ENCODE measurements at regions not wholly inside any gene's neighbourhood (a gene's known extent, or its start where the extent isn't known, plus 50 kb on each side); places are given as distances from the start of the nearest gene placed in this dataset.
"Not testable (repeated sequence)": the region's sequence is repeated elsewhere in the genome, so short reads cannot be mapped to it uniquely, and the experiment has no call there.

- no peak for DNase-seq
These were observed 1398.1 kb downstream of the BRD1 start for GRCh38 chr22:48429446-48430020.

- no peak for DNase-seq
These were observed 1398.9 kb downstream of the BRD1 start for GRCh38 chr22:48428631-48429371.

- no peak for DNase-seq
These were observed 1399.9 kb downstream of the BRD1 start for GRCh38 chr22:48427731-48428211.

GRCh38 chr22:48426466-48427380, 1401.0 kb downstream of the BRD1 start:
- DNase-seq, result no peak

- DNase-seq, result no peak
These were observed 1402.0 kb downstream of the BRD1 start for GRCh38 chr22:48425641-48426040.

- DNase-seq, result no peak
These were observed 1402.6 kb downstream of the BRD1 start for GRCh38 chr22:48425091-48425506.

GRCh38 chr22:48424661-48425060, 1403.0 kb downstream of the BRD1 start:
- DNase-seq, result no peak

DNA sequence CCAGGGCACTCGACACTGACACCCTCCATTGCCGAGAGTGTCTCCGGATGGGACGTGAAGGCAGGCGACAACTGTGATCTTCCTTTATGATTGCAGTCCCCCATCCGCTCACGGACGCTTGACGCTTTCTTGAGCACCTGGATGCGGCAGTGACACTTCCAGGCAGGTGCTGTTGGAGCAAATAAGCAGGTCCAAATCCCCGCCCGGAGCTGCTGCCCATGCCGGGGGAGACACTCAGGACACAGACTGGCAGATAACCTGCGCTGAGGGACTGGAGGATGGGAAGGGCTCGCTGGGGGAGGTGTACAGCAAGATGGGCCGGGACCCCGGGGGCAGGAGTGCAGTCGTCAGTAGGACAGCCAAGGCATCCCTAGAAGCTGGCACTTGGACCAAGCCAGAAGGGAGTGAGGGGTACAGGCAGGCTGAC, 1403.5 kb downstream of the BRD1 start:
- no peak for DNase-seq

GRCh38 chr22:48423481-48423911, 1404.2 kb downstream of the BRD1 start:
- DNase-seq, result no peak

- no peak for DNase-seq
These were observed 1404.7 kb downstream of the BRD1 start for GRCh38 chr22:48422900-48423480.

- no peak for DNase-seq
These were observed 1408.8 kb downstream of the BRD1 start for GRCh38 chr22:48418831-48419230.

DNA sequence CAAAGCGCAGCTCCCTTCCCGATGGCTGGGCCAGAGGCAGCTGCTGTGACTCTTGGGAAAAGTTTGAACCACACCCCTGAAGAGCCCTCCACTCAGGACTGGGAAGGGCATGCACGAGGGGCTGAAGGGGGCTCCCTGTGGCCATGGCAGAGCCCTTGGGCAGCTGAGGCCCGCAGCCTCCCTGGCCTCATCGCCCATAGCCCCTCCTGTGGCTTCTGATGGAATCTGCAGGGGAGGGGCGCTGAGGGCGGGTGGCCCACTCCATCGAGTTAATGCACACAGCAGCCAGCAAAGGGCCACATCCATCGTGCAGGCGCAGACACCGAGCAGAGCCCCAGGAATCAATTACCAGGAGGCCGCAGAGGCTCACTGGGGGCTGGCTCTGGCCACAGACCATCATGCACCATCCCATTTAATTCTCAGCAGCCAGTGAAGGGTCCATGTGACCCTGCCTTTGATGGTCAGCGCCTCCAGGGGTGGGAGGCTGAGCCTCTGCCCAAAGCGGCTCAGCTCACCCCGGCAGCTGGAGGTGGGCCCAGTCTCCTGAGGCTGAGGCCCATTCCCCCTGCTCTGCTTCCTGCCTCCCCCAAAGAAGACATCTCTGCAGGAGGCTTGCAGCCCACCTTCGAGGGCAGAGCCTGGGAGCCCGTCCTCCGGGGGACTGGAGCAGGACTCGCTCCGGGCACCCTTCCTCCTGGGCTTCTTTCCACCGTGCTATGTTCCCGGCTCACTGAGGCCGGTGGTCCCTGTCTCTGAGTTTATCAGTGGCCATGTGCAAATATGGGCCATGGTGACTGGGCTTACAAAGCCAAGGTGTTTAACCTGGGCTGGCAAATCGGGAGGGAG, 1410.2 kb downstream of the BRD1 start:
- no peak for DNase-seq

DNA sequence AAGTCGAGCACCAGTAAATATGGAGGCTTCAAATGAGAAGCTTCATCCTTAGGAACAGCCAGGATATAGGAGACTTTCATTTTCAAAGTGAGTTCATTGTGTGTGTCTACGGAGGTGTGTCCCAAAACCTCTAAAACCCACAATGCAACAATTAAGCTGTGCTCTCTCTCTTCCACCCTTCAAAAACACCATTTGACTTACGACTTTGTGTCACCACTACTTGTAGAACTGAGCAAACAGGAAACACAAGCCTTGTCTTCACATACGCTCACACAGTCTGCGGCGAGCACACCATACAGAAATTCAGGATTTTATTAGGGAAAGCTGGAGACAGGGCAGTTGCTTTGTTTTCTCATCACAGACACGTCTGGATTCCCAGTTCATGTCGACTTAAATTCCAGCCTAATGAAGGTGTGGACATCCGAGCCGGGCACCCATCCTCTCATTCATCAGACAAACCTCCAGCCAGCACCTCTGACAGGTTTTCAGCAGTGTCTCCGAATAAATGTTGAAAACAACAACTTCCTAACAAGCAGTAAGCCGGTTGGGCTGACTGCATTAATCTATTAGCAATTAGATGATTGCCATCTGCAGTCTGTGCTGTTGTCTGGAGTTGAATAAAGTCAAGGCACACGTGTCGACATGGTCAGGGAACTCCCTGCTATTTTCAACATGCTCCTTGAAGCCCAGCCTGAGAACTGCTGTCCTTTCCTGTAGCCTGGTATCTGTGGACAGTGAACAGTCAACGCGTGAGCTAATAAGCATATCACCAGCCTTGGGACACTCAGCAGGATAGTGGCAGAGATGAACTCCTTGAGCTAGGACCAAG, 1411.1 kb downstream of the BRD1 start:
- no peak for DNase-seq

- DNase-seq, result no peak
These were observed 1412.2 kb downstream of the BRD1 start for GRCh38 chr22:48415520-48415919.

GRCh38 chr22:48414651-48415050, 1413.0 kb downstream of the BRD1 start:
- no peak for DNase-seq

- DNase-seq, result not testable (repeated sequence)
These were observed 1414.7 kb downstream of the BRD1 start for GRCh38 chr22:48412931-48413330.

DNA sequence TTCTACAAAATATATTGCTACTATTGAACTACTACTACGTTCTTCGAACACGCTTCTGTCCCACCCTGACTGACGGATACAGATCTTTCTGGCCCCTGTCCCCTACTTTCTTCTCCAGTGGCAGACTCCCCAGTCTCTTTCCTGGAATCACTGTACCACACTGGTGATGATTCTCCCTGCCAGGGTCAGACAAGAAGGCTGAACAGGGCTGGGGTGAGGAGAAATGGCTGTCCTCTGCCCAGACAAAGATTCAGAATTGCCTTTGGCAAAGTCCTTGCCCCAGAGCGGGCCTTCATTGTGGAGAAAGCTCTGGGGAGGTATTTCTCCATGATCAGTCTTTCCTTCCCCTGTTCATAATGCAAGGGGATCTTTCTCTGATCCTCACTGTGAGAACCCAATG, 1417.1 kb downstream of the BRD1 start:
- no peak for DNase-seq

DNA sequence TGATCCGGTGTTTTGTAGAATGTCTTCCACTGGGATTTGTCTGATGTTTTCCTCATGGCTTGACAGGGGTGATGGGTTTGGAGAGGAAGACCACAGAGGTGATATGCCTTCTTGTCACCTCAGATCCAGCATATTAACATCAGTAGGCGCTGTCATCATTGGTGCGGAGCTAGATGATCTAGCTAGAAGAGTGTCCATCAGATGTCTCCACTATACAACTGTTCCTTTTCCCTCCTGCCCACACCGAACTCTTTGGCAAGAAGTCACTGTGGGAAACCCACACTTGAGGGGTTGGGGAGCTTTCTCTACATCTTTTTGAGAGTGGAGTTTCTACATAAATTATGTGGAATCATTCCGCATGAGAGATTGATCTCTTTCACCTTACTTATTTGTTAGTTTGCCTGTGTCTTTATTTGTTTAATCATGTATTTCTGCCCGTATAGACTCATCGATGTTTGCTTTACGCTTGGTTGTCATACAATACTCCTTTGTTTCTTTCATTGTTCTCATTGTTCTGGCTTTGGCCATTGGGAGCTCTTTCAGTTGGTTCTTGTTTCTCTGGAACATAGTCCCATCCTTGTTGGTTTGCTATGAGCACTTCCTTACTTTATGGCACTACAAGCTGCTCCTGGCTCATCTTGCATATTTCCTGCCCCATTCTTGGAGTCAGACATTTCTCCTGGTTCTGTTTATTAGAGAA, 1420.3 kb downstream of the BRD1 start:
- no peak for DNase-seq

GRCh38 chr22:48406161-48406560, 1421.5 kb downstream of the BRD1 start:
- no peak for DNase-seq

GRCh38 chr22:48405741-48406140, 1421.9 kb downstream of the BRD1 start:
- no peak for DNase-seq

Measured in bone marrow (tissue), 2 donors.